Right lobe of liver (tissue), 4 donors: ENCODE measurements at regions not wholly inside any gene's neighbourhood (a gene's known extent, or its start where the extent isn't known, plus 50 kb on each side); places are given as distances from the start of the nearest gene placed in this dataset.

Experiments
- CTCF ChIP-seq, 4 donors: fragments of 200-600 bp in 3 of 4; fragments of 450-650 bp in 1 of 4; IDR thresholded peaks; one replicate each; pipeline versions ENCODE4 v1.5.1 to v1.8.0; 2016 to 2022; ENCODE audit warnings: antibody characterized with exemption in 4 of 4, mild to moderate bottlenecking in 2 of 4
- POLR2A ChIP-seq: fragments of 450-650 bp; IDR thresholded peaks from one replicate; pipeline ENCODE4 v1.6.1; 2017; ENCODE audit warnings: antibody characterized with exemption, mild to moderate bottlenecking
- donor health status: DM: no; HTN: no; CAD: no.
- donor health status: DM: no; HTN: no; CAD: no.
- donor health status: DM: no; HTN: yes; CAD: no.

- TF ChIP-seq CTCF (IDR thresholded peaks at IDR 0.05): no peak
- no peak for TF ChIP-seq POLR2A
These were observed 862.8 kb downstream of the ROBO2 start for GRCh38 chr3:77902675-77903074.
